ENCODE measurements at regions not wholly inside any gene's neighbourhood (a gene's known extent, or its start where the extent isn't known, plus 50 kb on each side); places are given as distances from the start of the nearest gene placed in this dataset.

DNA sequence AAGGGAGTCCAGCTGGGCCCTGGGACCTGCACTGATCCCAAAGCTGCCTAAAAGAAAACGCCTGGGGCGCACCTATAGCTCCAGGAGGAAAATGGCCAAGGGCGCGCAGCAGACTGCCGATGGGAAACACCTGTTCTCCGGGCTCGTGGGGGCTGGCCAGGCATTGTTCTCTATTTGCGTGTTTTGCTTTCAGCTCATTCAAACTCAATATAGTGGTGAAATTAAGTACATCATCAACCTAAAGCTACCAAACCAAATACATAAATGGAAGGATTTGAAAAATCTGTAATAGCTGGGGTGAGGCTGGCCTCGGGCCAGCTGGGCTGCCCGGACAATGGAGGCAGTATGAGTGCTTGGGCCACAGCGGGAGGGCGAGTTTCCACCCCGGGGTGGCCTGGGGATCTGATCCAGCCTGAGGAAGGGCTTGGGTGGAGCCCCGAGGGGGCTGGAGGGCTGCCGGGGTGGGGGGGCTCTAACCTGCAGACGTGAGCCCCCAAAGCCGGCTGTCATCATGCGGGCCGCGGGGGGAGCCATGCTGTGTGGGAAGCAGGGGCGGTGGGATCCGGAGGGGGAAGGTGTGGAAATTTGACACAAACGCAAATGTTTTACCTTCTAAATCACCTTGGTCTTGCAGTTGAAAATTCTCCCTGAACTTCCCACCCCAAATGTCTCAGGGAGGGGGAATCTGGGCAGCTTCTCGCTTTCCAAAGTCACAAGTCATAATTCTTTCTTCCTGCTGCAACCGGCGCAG is 77.6 kb downstream of the ASB1 start:
- H3K9me3 Mint-ChIP-seq (ENCODE audit: insufficient read depth): no peaks in the 10 kb centered on the region
- Histone ChIP-seq H3K27ac (ENCODE audit: low read length in 2 of 2) (no peak overlapping the region), H3K79me2 (ENCODE audit: control insufficient read depth, insufficient read depth, low read length) (no peaks in the 10 kb centered on the region), H3K9ac (ENCODE audit: low read length) (no peak overlapping the region), H3K27me3 (replicated peaks in 1 of 4; ENCODE audit: control extremely low read depth in 1 of 4, control insufficient read depth in 3 of 4, insufficient read depth in 4 of 4, low read length in 3 of 4) (no peaks in the 10 kb centered on the region), H3K4me3 (ENCODE audit: control extremely low read depth in 1 of 5, extremely low read depth in 1 of 5, insufficient read depth in 1 of 5, low read depth in 2 of 5, low read length in 4 of 5) (no peak overlapping the region), H3K36me3 (replicated peaks in 1 of 2; ENCODE audit: control extremely low read depth in 1 of 2, control insufficient read depth in 1 of 2, extremely low read depth in 1 of 2, insufficient read depth in 2 of 2, low read length in 1 of 2) (no peaks in the 10 kb centered on the region), H3K4me1 (ENCODE audit: control insufficient read depth in 2 of 2, insufficient read depth in 2 of 2, low read length in 2 of 2) (no peaks in the 10 kb centered on the region), H3K4me2 (replicated peaks; ENCODE audit: low read depth, low read length, poor library complexity, severe bottlenecking) (no peak overlapping the region), H2AFZ (ENCODE audit: insufficient read depth, low read depth, low read length, poor library complexity, severe bottlenecking) (no peak overlapping the region), H3K9me3 (ENCODE audit: control extremely low read depth in 1 of 3, control insufficient read depth in 2 of 3, insufficient read depth in 1 of 3, low read length in 2 of 3) (peaks cover 0 to 3% (median 0%) of the 10 kb centered on the region in 3 donors), H4K20me1 (ENCODE audit: control insufficient read depth, insufficient read depth, low read length, poor library complexity, severe bottlenecking) (no peaks in the 10 kb centered on the region)
- POLR2A ChIA-PET: no interaction called here
- intact Hi-C loops (cut with micrococcal nuclease): no loop called here
- no peak overlapping the region for H3K27ac Mint-ChIP-seq
- ATAC-seq (ENCODE audit: low read depth) (no peak), DNase-seq (no peak)
- no peak for TF ChIP-seq EZH2 (IDR thresholded peaks at IDR 0.05; ENCODE audit: borderline replicate concordance, insufficient read depth, low read depth, low read length, poor library complexity, severe bottlenecking)
- TF ChIP-seq, protein P1, sequence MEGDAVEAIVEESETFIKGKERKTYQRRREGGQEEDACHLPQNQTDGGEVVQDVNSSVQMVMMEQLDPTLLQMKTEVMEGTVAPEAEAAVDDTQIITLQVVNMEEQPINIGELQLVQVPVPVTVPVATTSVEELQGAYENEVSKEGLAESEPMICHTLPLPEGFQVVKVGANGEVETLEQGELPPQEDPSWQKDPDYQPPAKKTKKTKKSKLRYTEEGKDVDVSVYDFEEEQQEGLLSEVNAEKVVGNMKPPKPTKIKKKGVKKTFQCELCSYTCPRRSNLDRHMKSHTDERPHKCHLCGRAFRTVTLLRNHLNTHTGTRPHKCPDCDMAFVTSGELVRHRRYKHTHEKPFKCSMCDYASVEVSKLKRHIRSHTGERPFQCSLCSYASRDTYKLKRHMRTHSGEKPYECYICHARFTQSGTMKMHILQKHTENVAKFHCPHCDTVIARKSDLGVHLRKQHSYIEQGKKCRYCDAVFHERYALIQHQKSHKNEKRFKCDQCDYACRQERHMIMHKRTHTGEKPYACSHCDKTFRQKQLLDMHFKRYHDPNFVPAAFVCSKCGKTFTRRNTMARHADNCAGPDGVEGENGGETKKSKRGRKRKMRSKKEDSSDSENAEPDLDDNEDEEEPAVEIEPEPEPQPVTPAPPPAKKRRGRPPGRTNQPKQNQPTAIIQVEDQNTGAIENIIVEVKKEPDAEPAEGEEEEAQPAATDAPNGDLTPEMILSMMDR (IDR thresholded peaks at IDR 0.05): no peak
- no peaks in the 10 kb centered on the region for H3K4me1 Mint-ChIP-seq
- CTCF ChIA-PET: no interaction called here
- WGBS (ENCODE audit: insufficient coverage): 97% methylated on average over 14 of the region's 26 CpGs
- H3K4me3 Mint-ChIP-seq: no peak overlapping the region
- H3K27me3 Mint-ChIP-seq: no peaks in the 10 kb centered on the region

DNA sequence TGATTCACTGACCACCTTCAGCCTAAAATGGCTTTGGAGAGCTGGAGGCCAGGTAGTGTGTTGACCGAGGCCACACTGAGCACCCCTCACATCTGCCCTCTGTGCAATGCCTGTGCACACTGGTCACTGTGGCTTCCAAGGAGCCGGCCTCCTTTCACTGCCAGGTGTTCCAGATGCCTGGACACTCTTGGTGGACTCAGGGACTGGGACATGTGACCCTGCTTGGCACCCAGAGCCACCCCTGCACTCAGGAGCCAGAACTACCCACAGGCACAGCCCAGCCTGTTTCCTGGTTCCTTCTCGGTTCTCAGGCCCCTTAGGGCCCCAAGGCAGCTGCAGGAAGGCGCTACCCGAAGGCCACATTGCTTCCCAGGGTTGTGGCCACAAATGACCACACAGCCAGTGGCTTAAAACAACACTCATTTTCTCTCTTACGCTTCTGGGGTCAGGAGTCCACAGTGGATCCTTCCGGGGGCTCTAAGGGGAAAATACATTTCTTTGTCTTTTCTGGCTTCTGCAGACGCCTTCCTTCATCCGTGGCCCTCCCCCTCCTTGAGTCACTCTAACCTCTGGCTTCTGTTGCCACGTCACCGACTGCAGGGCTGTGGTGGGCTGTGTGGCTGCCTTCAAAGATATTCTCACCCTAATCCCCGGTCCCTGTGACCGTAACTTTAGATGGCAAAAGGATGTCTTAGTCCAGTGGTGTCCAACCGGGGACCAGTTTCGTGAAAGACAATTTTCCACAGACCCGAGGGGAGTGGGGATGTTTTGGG is 78.6 kb downstream of the ASB1 start:
- DNase-seq (no peak), ATAC-seq (ENCODE audit: low read depth) (no peak)
- H3K4me2 ChIP-seq (replicated peaks; ENCODE audit: low read depth, low read length, poor library complexity, severe bottlenecking): no peak overlapping the region
- Mint-ChIP-seq H3K4me3 (no peak overlapping the region), H3K4me1 (no peaks in the 10 kb centered on the region), H3K9me3 (ENCODE audit: insufficient read depth) (no peaks in the 10 kb centered on the region), H3K27me3 (no peaks in the 10 kb centered on the region), H3K27ac (no peak overlapping the region)
- ChIA-PET CTCF (no interaction called here), POLR2A (no interaction called here)
- 76% methylated on average over 12 of the region's 16 CpGs for WGBS (ENCODE audit: insufficient coverage)
- peaks cover 0 to 3% (median 0%) of the 10 kb centered on the region in 3 donors for H3K9me3 ChIP-seq (ENCODE audit: control extremely low read depth in 1 of 3, control insufficient read depth in 2 of 3, insufficient read depth in 1 of 3, low read length in 2 of 3)
- H3K4me3 ChIP-seq (ENCODE audit: control extremely low read depth in 1 of 5, extremely low read depth in 1 of 5, insufficient read depth in 1 of 5, low read depth in 2 of 5, low read length in 4 of 5): no peak overlapping the region
- H3K4me1 ChIP-seq (ENCODE audit: control insufficient read depth in 2 of 2, insufficient read depth in 2 of 2, low read length in 2 of 2): no peaks in the 10 kb centered on the region
- H3K9ac ChIP-seq (ENCODE audit: low read length): no peak overlapping the region
- H3K36me3 ChIP-seq (replicated peaks in 1 of 2; ENCODE audit: control extremely low read depth in 1 of 2, control insufficient read depth in 1 of 2, extremely low read depth in 1 of 2, insufficient read depth in 2 of 2, low read length in 1 of 2): no peaks in the 10 kb centered on the region
- intact Hi-C loops (cut with micrococcal nuclease): no loop called here
- no peaks in the 10 kb centered on the region for H3K79me2 ChIP-seq (ENCODE audit: control insufficient read depth, insufficient read depth, low read length)
- no peaks in the 10 kb centered on the region for H3K27me3 ChIP-seq (replicated peaks in 1 of 4; ENCODE audit: control extremely low read depth in 1 of 4, control insufficient read depth in 3 of 4, insufficient read depth in 4 of 4, low read length in 3 of 4)
- no peaks in the 10 kb centered on the region for H4K20me1 ChIP-seq (ENCODE audit: control insufficient read depth, insufficient read depth, low read length, poor library complexity, severe bottlenecking)
- no peak for TF ChIP-seq EZH2 (IDR thresholded peaks at IDR 0.05; ENCODE audit: borderline replicate concordance, insufficient read depth, low read depth, low read length, poor library complexity, severe bottlenecking)
- TF ChIP-seq, protein P1 (IDR thresholded peaks at IDR 0.05): no peak
- H3K27ac ChIP-seq (ENCODE audit: low read length in 2 of 2): no peak overlapping the region
- no peak overlapping the region for H2AFZ ChIP-seq (ENCODE audit: insufficient read depth, low read depth, low read length, poor library complexity, severe bottlenecking)

Data from B cell (primary cell).